ENCODE measurements at regions not wholly inside any gene's neighbourhood (a gene's known extent, or its start where the extent isn't known, plus 50 kb on each side); places are given as distances from the start of the nearest gene placed in this dataset.

DNA sequence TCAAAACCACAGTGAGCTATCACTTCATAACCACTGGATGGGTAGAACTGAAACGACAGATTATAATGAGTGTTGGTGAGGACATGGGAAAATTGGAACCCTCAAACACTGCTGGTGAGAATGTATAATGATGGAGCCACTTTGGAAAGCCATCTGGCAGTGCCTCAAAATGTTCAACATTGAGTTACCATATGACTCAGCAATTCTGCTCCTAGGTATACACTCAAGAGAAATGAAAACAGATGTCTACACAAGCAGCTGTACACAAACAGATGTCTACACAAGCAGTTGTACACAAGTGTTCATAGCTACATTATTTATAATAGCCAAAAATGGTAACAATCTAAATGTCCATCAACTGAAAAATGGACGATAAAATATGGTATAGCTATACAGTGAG lies 143.9 kb downstream of the PDGFRA start:
- DNase-seq (ENCODE audit: low read depth), result no peak
- TF ChIP-seq, protein P1, sequence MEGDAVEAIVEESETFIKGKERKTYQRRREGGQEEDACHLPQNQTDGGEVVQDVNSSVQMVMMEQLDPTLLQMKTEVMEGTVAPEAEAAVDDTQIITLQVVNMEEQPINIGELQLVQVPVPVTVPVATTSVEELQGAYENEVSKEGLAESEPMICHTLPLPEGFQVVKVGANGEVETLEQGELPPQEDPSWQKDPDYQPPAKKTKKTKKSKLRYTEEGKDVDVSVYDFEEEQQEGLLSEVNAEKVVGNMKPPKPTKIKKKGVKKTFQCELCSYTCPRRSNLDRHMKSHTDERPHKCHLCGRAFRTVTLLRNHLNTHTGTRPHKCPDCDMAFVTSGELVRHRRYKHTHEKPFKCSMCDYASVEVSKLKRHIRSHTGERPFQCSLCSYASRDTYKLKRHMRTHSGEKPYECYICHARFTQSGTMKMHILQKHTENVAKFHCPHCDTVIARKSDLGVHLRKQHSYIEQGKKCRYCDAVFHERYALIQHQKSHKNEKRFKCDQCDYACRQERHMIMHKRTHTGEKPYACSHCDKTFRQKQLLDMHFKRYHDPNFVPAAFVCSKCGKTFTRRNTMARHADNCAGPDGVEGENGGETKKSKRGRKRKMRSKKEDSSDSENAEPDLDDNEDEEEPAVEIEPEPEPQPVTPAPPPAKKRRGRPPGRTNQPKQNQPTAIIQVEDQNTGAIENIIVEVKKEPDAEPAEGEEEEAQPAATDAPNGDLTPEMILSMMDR (conservative IDR thresholded peaks at IDR 0.05; ENCODE audit: low read depth, low read length), result no peak
- no peak overlapping the region for H3K4me3 ChIP-seq (ENCODE audit: low read depth, low read length)

DNA sequence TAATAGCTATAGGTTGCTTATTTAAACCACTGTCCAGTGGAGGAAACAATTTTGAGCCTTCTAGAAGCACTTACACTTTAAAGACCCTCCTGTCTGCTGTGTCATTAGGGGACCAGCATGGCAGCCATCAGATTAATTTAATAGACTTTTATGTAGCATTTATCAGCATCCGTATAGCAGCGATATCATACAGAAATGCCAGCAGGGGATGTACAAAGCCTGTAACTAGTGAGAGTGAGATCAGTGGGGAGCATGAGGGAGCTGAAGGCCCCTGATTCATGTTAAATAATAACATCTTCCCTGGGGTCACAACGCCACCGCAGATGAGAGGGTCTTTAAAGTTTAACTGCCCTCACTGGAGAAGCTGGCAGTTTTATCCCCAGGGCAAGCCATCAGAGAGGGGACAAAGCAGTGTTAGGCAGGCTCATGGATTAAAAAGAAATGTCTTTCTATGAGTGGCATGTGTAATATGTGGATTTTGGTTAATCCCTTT lies 144.7 kb downstream of the PDGFRA start:
- TF ChIP-seq, protein P1 (conservative IDR thresholded peaks at IDR 0.05; ENCODE audit: low read depth, low read length), result no peak
- no peak for DNase-seq (ENCODE audit: low read depth)
- H3K4me3 ChIP-seq (ENCODE audit: low read depth, low read length), result no peak overlapping the region

DNA sequence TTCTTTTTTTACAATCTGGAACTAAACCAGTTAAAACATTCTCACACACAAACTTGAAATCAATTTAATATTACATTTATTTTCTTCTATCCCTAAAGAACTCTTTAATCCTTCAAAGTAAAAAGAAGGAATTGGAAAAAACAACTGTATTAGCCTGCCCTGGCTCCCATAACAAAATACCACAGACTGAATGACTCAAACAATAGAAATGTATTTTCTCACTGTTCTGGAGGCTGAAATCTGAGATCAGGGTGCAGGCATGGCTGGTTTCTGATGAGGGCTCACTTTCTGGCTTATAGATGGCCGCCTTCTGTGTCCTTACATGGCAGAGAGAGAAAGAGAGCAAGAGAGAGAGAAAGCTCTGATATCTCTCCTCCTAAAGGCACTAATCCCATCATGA lies 149.4 kb downstream of the PDGFRA start:
- TF ChIP-seq, protein P1 (conservative IDR thresholded peaks at IDR 0.05; ENCODE audit: low read depth, low read length), result no peak
- DNase-seq (ENCODE audit: low read depth), result no peak
- no peak overlapping the region for H3K4me3 ChIP-seq (ENCODE audit: low read depth, low read length)

DNA sequence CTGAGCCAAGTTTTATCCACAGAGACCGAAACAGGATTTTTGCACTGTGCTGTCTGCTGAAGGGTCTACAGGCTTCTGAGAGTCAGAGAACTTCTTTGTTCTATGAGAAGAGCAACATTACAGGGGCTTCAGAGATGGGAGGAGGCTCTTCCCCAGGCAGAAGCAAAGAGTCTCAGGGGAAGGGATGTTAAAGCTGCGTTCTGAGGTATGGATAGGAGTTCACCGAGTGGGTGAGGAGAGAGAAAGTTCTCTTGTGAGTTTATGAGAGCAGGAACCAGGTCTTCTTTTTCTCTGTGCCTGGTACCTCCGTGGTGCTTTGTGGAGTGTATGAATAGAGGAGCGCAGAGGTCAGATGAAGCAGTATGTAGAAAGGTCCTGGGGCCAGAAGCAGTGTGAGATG lies 155.1 kb downstream of the PDGFRA start:
- DNase-seq (ENCODE audit: low read depth), result no peak
- no peak overlapping the region for H3K4me3 ChIP-seq (ENCODE audit: low read depth, low read length)
- TF ChIP-seq, protein P1 (conservative IDR thresholded peaks at IDR 0.05; ENCODE audit: low read depth, low read length), result no peak

DNA sequence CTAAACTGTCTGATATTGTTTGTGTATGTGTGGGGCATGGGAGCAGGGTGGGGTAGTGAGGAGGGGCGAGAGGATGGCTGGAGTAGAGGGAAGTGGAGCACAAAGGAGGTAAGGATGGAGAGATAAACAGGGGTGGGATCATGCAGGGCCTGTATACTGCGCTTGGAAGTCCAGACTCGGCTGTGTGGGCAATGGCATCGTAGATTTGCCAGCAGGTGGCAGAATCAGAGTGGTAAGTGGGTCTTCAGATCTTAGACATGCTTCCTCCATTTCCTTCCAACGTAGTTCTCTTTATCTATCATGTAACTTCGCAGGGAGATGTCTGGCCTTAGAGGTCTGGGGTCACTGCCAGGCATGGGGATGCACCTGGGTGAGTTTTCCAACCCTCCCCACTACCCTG lies 155.5 kb downstream of the PDGFRA start:
- TF ChIP-seq, protein P1 (conservative IDR thresholded peaks at IDR 0.05; ENCODE audit: low read depth, low read length), result peak; percentile 59
- no peak for DNase-seq (ENCODE audit: low read depth)
- no peak overlapping the region for H3K4me3 ChIP-seq (ENCODE audit: low read depth, low read length)

DNA sequence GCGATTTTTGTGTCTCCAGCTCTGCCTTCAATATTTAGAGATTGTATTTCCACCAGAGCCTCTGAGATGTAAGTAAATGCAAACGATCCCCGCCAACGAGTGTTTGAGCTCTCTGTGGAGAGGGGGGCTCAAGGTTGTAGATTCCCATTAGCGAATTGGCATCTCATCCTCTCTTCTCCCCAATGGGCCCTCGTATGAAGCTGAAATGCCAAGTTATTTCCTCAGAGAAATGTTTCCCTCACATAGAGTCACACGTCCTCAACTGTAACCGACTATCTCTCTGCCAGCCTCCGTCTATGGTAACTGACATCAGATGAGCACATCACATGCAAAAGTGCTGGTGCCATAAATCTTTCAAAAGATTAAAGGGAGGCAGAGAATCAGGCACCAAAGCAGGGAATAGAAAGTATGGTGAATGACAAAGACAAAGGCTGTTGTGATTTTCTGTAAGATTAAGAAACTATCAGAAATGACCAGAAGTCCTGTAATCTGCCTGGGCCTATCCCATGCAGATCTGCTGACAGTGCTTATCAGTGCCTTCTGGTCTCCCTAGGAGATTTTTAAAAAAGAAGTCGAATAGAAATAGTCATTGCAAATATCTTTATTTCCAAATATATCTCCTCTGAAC lies 157.1 kb downstream of the PDGFRA start:
- DNase-seq (ENCODE audit: low read depth), result no peak
- no peak overlapping the region for H3K4me3 ChIP-seq (ENCODE audit: low read depth, low read length)
- TF ChIP-seq, protein P1 (conservative IDR thresholded peaks at IDR 0.05; ENCODE audit: low read depth, low read length), result no peak

DNA sequence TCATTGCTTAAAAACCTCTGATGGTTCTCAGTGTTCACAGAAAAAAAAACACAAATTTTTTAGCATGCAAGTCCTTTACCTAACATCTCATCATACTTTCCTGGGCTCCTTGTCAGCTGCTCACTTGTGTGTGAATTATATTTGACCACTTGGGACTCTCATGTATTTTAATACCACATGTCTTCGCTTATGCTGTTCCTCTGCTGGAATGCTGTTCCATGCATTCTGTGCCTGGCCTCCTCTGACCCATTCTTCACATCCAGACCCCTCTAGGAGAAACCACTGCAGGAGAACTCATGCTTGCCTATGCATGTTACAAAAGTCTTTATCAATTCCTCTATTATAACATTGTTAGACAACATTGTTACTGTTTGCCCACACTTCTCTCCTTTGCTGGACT lies 157.6 kb downstream of the PDGFRA start:
- H3K4me3 ChIP-seq (ENCODE audit: low read depth, low read length), result no peak overlapping the region
- TF ChIP-seq, protein P1 (conservative IDR thresholded peaks at IDR 0.05; ENCODE audit: low read depth, low read length), result no peak
- no peak for DNase-seq (ENCODE audit: low read depth)
